Liver (tissue), 8 donors: ENCODE measurements at regions not wholly inside any gene's neighbourhood (a gene's known extent, or its start where the extent isn't known, plus 50 kb on each side); places are given as distances from the start of the nearest gene placed in this dataset.

ENCODE experiments used
- DNase-seq: peaks from one replicate; pipeline ENCODE4 v3.0.0-alpha.2; 2017; ENCODE audit warnings: low spot score
- H3K27ac ChIP-seq, 2 donors: one replicate each; pipeline ENCODE4 v1.7.0; 2013; ENCODE audit warnings: inconsistent platforms in 2 of 2, low read length in 2 of 2, control low read depth in 1 of 2, low read depth in 1 of 2, mild to moderate bottlenecking in 1 of 2
- H3K27me3 ChIP-seq, 4 donors: one replicate each; pipeline versions ENCODE4 v1.6.1 to v1.7.0; 2013; ENCODE audit warnings: low read length in 3 of 4, inconsistent platforms in 1 of 4, mild to moderate bottlenecking in 1 of 4, moderate library complexity in 1 of 4; ENCODE audit not compliant: control insufficient read depth in 4 of 4, insufficient read depth in 4 of 4
- H3K36me3 ChIP-seq, 4 donors: one replicate each; pipeline versions ENCODE4 v1.6.1 to v1.7.0; 2013; ENCODE audit warnings: low read length in 3 of 4, mild to moderate bottlenecking in 3 of 4, low read depth in 1 of 4, moderate library complexity in 1 of 4; ENCODE audit not compliant: control insufficient read depth in 4 of 4, insufficient read depth in 3 of 4
- H3K4me1 ChIP-seq, 4 donors: one replicate each; pipeline versions ENCODE4 v1.6.1 to v1.7.0; 2013; ENCODE audit warnings: low read length in 3 of 4, mild to moderate bottlenecking in 3 of 4, moderate library complexity in 1 of 4; ENCODE audit not compliant: control insufficient read depth in 4 of 4, insufficient read depth in 4 of 4
- H3K4me3 ChIP-seq, 3 donors: one replicate each; pipeline versions ENCODE4 v1.6.1 to v1.7.0; 2013; ENCODE audit warnings: low read length in 3 of 3, control low read depth in 1 of 3, low read depth in 1 of 3, mild to moderate bottlenecking in 1 of 3
- H3K9ac ChIP-seq, 2 donors: one replicate each; pipeline ENCODE4 v1.7.0; 2013; ENCODE audit warnings: low read length in 2 of 2, mild to moderate bottlenecking in 2 of 2, moderate library complexity in 2 of 2, control low read depth in 1 of 2, low read depth in 1 of 2
- H3K9me3 ChIP-seq, 4 donors: one replicate each; pipeline versions ENCODE4 v1.6.1 to v1.7.0; 2013; ENCODE audit warnings: low read length in 3 of 4; ENCODE audit not compliant: control insufficient read depth in 4 of 4
- CTCF ChIP-seq: fragments of 150-350 bp; IDR thresholded peaks from 2 replicates; pipeline ENCODE4 v1.5.1; 2017; ENCODE audit warnings: improper control_type of control experiment, low read depth, low read length; ENCODE audit not compliant: missing input control
- EGR1 ChIP-seq, 2 donors: IDR thresholded peaks; 2 replicates each; pipeline ENCODE4 v1.6.1; 2016 to 2018; ENCODE audit warnings: antibody characterized with exemption in 2 of 2, low read depth in 2 of 2
- FOXA1 ChIP-seq: IDR thresholded peaks from 2 replicates; pipeline ENCODE4 v1.6.1; 2016; ENCODE audit warnings: antibody characterized with exemption
- FOXA2 ChIP-seq: IDR thresholded peaks from 2 replicates; pipeline ENCODE4 v1.6.1; 2016; ENCODE audit warnings: antibody characterized with exemption
- GABPA ChIP-seq, 2 donors: IDR thresholded peaks in 1 of 2; conservative IDR thresholded peaks in 1 of 2; 2 replicates each; pipeline ENCODE4 v1.6.1; 2016; ENCODE audit warnings: antibody characterized with exemption in 2 of 2, mild to moderate bottlenecking in 1 of 2, moderate library complexity in 1 of 2
- HNF4G ChIP-seq: IDR thresholded peaks from 2 replicates; pipeline ENCODE4 v1.6.1; 2016; ENCODE audit warnings: antibody characterized with exemption
- JUND ChIP-seq, 2 donors: IDR thresholded peaks; 2 replicates each; pipeline ENCODE4 v1.6.1; 2016; ENCODE audit warnings: antibody characterized with exemption in 2 of 2
- MAX ChIP-seq: IDR thresholded peaks from 2 replicates; pipeline ENCODE4 v1.6.1; 2016; ENCODE audit warnings: antibody characterized with exemption
- NR2F2 ChIP-seq: IDR thresholded peaks from 2 replicates; pipeline ENCODE4 v1.6.1; 2016; ENCODE audit warnings: antibody characterized with exemption
- REST ChIP-seq: IDR thresholded peaks from 2 replicates; pipeline ENCODE4 v1.6.1; 2016; ENCODE audit warnings: antibody characterized with exemption, mild to moderate bottlenecking
- RXRA ChIP-seq, 2 donors: IDR thresholded peaks; 2 replicates each; pipeline ENCODE4 v1.6.1; 2017 to 2018; ENCODE audit warnings: antibody characterized with exemption in 2 of 2, mild to moderate bottlenecking in 1 of 2
- TAF1 ChIP-seq: conservative IDR thresholded peaks from 2 replicates; pipeline ENCODE4 v1.6.1; 2016; ENCODE audit warnings: antibody characterized with exemption, mild to moderate bottlenecking
- YY1 ChIP-seq: IDR thresholded peaks from 2 replicates; pipeline ENCODE4 v1.6.1; 2016; ENCODE audit warnings: antibody characterized with exemption, mild to moderate bottlenecking
- ZBTB33 ChIP-seq: IDR thresholded peaks from 2 replicates; pipeline ENCODE4 v1.6.1; 2016; ENCODE audit warnings: antibody characterized with exemption
- whole genome bisulfite sequencing: extraction: QIAGEN DNeasy Blood & Tissue Kit; methylation state at CpG from one replicate; pipeline ENCODE4 v1.1.7; 2013; 5-methylcytosine and 5-hydroxymethylcytosine counted together
- TF ChIP-seq, protein P1 (sequence below): IDR thresholded peaks from 2 replicates; pipeline ENCODE4 v1.6.1; 2016; ENCODE audit warnings: antibody characterized with exemption
- donor health status: healthy.
- donor health status: healthy.
- donor health status: healthy.
- donor health status: healthy.
- donor health status: healthy.

DNA sequence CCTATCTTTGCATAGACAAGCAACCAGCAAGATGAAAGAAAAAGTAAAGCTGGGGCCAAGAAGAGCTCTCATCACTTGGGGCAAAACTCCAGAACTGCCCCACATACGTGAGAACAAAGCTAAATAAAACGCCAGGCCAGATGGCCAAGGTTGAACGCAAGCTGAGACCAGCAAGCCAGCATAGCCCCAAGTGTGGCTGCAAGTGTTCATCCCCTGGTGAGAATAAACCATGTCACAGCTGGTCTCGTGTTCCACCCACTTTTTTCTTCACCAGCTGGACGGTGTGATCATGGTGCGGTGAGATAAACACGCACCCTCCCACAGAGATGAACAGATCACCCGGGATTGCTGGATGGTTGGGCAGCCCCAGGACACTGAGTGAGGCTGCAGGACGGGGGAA, 109.6 kb upstream of the CACNA1A start:
- DNase-seq, result no peak
- TF ChIP-seq MAX (no peak), FOXA1 (no peak), YY1 (no peak), GABPA (IDR thresholded peaks at IDR 0.05 in 1 of 2, conservative IDR thresholded peaks at IDR 0.05 in 1 of 2) (no peak), TAF1 (no peak), CTCF (no peak), ZBTB33 (no peak), REST (no peak), JUND (IDR thresholded peaks at IDR 0.05) (no peak)
- Histone ChIP-seq H3K9ac (no peak overlapping the region), H3K4me3 (no peak overlapping the region), H3K4me1 (no peaks in the 10 kb centered on the region), H3K27me3 (peaks cover 0 to 3% (median 0%) of the 10 kb centered on the region in 4 donors), H3K36me3 (no peaks in the 10 kb centered on the region), H3K9me3 (no peaks in the 10 kb centered on the region), H3K27ac (no peak overlapping the region)
- 69% methylated on average over 9 of the region's 9 CpGs for WGBS

DNA sequence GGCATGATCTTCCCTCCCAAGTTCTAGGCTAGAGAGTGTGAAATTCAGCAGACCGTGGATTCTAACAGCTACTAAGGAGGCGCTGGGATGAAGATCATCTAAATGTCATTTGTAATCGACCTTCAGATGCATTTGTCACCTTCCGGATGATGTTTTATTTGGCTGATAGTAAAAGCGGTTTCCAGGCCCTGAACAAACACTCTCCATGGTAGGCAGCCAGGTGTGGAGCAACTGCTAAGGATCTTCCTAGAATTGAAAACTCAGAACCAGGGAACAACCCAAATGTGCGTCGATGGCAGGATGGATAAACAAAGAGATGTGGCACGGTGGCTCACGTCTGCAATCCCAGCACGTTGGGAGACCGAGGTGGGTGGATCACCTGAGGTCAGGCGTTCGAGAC, 107.2 kb upstream of the CACNA1A start:
- Histone ChIP-seq H3K9me3 (no peaks in the 10 kb centered on the region), H3K27ac (no peak overlapping the region), H3K4me1 (no peaks in the 10 kb centered on the region), H3K27me3 (peaks cover 0 to 7% (median 0%) of the 10 kb centered on the region in 4 donors), H3K36me3 (no peaks in the 10 kb centered on the region), H3K4me3 (no peak overlapping the region), H3K9ac (no peak overlapping the region)
- 57% methylated on average over 13 of the region's 13 CpGs for WGBS
- DNase-seq, result no peak
- TF ChIP-seq FOXA2 (no peak), GABPA (IDR thresholded peaks at IDR 0.05 in 1 of 2, conservative IDR thresholded peaks at IDR 0.05 in 1 of 2) (no peak), RXRA (IDR thresholded peaks at IDR 0.05) (no peak), MAX (no peak), JUND (IDR thresholded peaks at IDR 0.05) (no peak), EGR1 (IDR thresholded peaks at IDR 0.05; ENCODE audit: low read depth in 2 of 2) (no peak), ZBTB33 (no peak), HNF4G (no peak), CTCF (no peak), REST (no peak), NR2F2 (no peak)
- TF ChIP-seq, protein P1, sequence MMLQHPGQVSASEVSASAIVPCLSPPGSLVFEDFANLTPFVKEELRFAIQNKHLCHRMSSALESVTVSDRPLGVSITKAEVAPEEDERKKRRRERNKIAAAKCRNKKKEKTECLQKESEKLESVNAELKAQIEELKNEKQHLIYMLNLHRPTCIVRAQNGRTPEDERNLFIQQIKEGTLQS, result no peak
